Epithelial cell of esophagus (primary cell): ENCODE measurements at regions not wholly inside any gene's neighbourhood (a gene's known extent, or its start where the extent isn't known, plus 50 kb on each side); places are given as distances from the start of the nearest gene placed in this dataset.

ENCODE experiments used
- DNase-seq: peaks from one replicate; pipeline ENCODE4 v3.0.0; 2010; ENCODE audit warnings: low read depth
- H3K4me3 ChIP-seq: 2 replicates; pipeline ENCODE4 v1.5.1; 2011; ENCODE audit warnings: mild to moderate bottlenecking, low read length, control low read depth
- CTCF ChIP-seq: IDR thresholded peaks from 2 replicates; pipeline ENCODE4 v1.5.1; 2011; ENCODE audit warnings: low read depth, mild to moderate bottlenecking, low read length, control low read depth, inconsistent platforms; ENCODE audit not compliant: insufficient read depth; ENCODE audit errors: missing control alignments

- no peak for DNase-seq
- no peak overlapping the region for H3K4me3 ChIP-seq
- no peak for TF ChIP-seq CTCF
These were observed 70.2 kb upstream of the PLS3 start for GRCh38 chrX:115490814-115491213.

- no peak for DNase-seq
- H3K4me3 ChIP-seq: no peak overlapping the region
- TF ChIP-seq CTCF: no peak
These were observed 69.2 kb upstream of the PLS3 start for GRCh38 chrX:115491766-115492165.

GRCh38 chrX:115493015-115493414 is 68.0 kb upstream of the PLS3 start:
- no peak overlapping the region for H3K4me3 ChIP-seq
- TF ChIP-seq CTCF: no peak
- DNase-seq: no peak

GRCh38 chrX:115494161-115494560 is 66.8 kb upstream of the PLS3 start:
- TF ChIP-seq CTCF: no peak
- DNase-seq: no peak
- H3K4me3 ChIP-seq: no peak overlapping the region

GRCh38 chrX:115499112-115499805 is 61.7 kb upstream of the PLS3 start:
- no peak for DNase-seq
- TF ChIP-seq CTCF: no peak
- H3K4me3 ChIP-seq: no peak overlapping the region

GRCh38 chrX:115503099-115503498 is 57.9 kb upstream of the PLS3 start:
- no peak overlapping the region for H3K4me3 ChIP-seq

More at GRCh38 chrX:115503099-115503498, 57.9 kb upstream of the PLS3 start:
- no peak for DNase-seq
- no peak for TF ChIP-seq CTCF
